Liver (tissue), 8 donors: ENCODE measurements at regions not wholly inside any gene's neighbourhood (a gene's known extent, or its start where the extent isn't known, plus 50 kb on each side); places are given as distances from the start of the nearest gene placed in this dataset.

Source experiments
- DNase-seq: peaks from one replicate; pipeline ENCODE4 v3.0.0-alpha.2; 2017; ENCODE audit warnings: low spot score
- H3K27ac ChIP-seq, 2 donors: one replicate each; pipeline ENCODE4 v1.7.0; 2013; ENCODE audit warnings: inconsistent platforms in 2 of 2, low read length in 2 of 2, control low read depth in 1 of 2, low read depth in 1 of 2, mild to moderate bottlenecking in 1 of 2
- H3K27me3 ChIP-seq, 4 donors: one replicate each; pipeline versions ENCODE4 v1.6.1 to v1.7.0; 2013; ENCODE audit warnings: low read length in 3 of 4, inconsistent platforms in 1 of 4, mild to moderate bottlenecking in 1 of 4, moderate library complexity in 1 of 4; ENCODE audit not compliant: control insufficient read depth in 4 of 4, insufficient read depth in 4 of 4
- H3K36me3 ChIP-seq, 4 donors: one replicate each; pipeline versions ENCODE4 v1.6.1 to v1.7.0; 2013; ENCODE audit warnings: low read length in 3 of 4, mild to moderate bottlenecking in 3 of 4, low read depth in 1 of 4, moderate library complexity in 1 of 4; ENCODE audit not compliant: control insufficient read depth in 4 of 4, insufficient read depth in 3 of 4
- H3K4me1 ChIP-seq, 4 donors: one replicate each; pipeline versions ENCODE4 v1.6.1 to v1.7.0; 2013; ENCODE audit warnings: low read length in 3 of 4, mild to moderate bottlenecking in 3 of 4, moderate library complexity in 1 of 4; ENCODE audit not compliant: control insufficient read depth in 4 of 4, insufficient read depth in 4 of 4
- H3K4me3 ChIP-seq, 3 donors: one replicate each; pipeline versions ENCODE4 v1.6.1 to v1.7.0; 2013; ENCODE audit warnings: low read length in 3 of 3, control low read depth in 1 of 3, low read depth in 1 of 3, mild to moderate bottlenecking in 1 of 3
- H3K9ac ChIP-seq, 2 donors: one replicate each; pipeline ENCODE4 v1.7.0; 2013; ENCODE audit warnings: low read length in 2 of 2, mild to moderate bottlenecking in 2 of 2, moderate library complexity in 2 of 2, control low read depth in 1 of 2, low read depth in 1 of 2
- H3K9me3 ChIP-seq, 4 donors: one replicate each; pipeline versions ENCODE4 v1.6.1 to v1.7.0; 2013; ENCODE audit warnings: low read length in 3 of 4; ENCODE audit not compliant: control insufficient read depth in 4 of 4
- ATF3 ChIP-seq: IDR thresholded peaks from 2 replicates; pipeline ENCODE4 v1.6.1; 2016; ENCODE audit warnings: antibody characterized with exemption
- CTCF ChIP-seq: fragments of 150-350 bp; IDR thresholded peaks from 2 replicates; pipeline ENCODE4 v1.5.1; 2017; ENCODE audit warnings: improper control_type of control experiment, low read depth, low read length; ENCODE audit not compliant: missing input control
- EGR1 ChIP-seq, 2 donors: IDR thresholded peaks; 2 replicates each; pipeline ENCODE4 v1.6.1; 2016 to 2018; ENCODE audit warnings: antibody characterized with exemption in 2 of 2, low read depth in 2 of 2
- FOXA1 ChIP-seq: IDR thresholded peaks from 2 replicates; pipeline ENCODE4 v1.6.1; 2016; ENCODE audit warnings: antibody characterized with exemption
- FOXA2 ChIP-seq: IDR thresholded peaks from 2 replicates; pipeline ENCODE4 v1.6.1; 2016; ENCODE audit warnings: antibody characterized with exemption
- GABPA ChIP-seq, 2 donors: IDR thresholded peaks in 1 of 2; conservative IDR thresholded peaks in 1 of 2; 2 replicates each; pipeline ENCODE4 v1.6.1; 2016; ENCODE audit warnings: antibody characterized with exemption in 2 of 2, mild to moderate bottlenecking in 1 of 2, moderate library complexity in 1 of 2
- HNF4A ChIP-seq, 2 donors: conservative IDR thresholded peaks; 2 replicates each; pipeline ENCODE4 v1.6.1; 2016; ENCODE audit warnings: antibody characterized with exemption in 2 of 2, mild to moderate bottlenecking in 2 of 2
- HNF4G ChIP-seq: IDR thresholded peaks from 2 replicates; pipeline ENCODE4 v1.6.1; 2016; ENCODE audit warnings: antibody characterized with exemption
- JUND ChIP-seq, 2 donors: IDR thresholded peaks; 2 replicates each; pipeline ENCODE4 v1.6.1; 2016; ENCODE audit warnings: antibody characterized with exemption in 2 of 2
- NR2F2 ChIP-seq: IDR thresholded peaks from 2 replicates; pipeline ENCODE4 v1.6.1; 2016; ENCODE audit warnings: antibody characterized with exemption
- REST ChIP-seq: IDR thresholded peaks from 2 replicates; pipeline ENCODE4 v1.6.1; 2016; ENCODE audit warnings: antibody characterized with exemption, mild to moderate bottlenecking
- RXRA ChIP-seq, 2 donors: IDR thresholded peaks; 2 replicates each; pipeline ENCODE4 v1.6.1; 2017 to 2018; ENCODE audit warnings: antibody characterized with exemption in 2 of 2, mild to moderate bottlenecking in 1 of 2
- TAF1 ChIP-seq: conservative IDR thresholded peaks from 2 replicates; pipeline ENCODE4 v1.6.1; 2016; ENCODE audit warnings: antibody characterized with exemption, mild to moderate bottlenecking
- YY1 ChIP-seq: IDR thresholded peaks from 2 replicates; pipeline ENCODE4 v1.6.1; 2016; ENCODE audit warnings: antibody characterized with exemption, mild to moderate bottlenecking
- WGBS: extraction: QIAGEN DNeasy Blood & Tissue Kit; methylation state at CpG from one replicate; pipeline ENCODE4 v1.1.7; 2013; 5-methylcytosine and 5-hydroxymethylcytosine counted together
- donor health status: healthy.
- donor health status: healthy.
- donor health status: healthy.
- donor health status: healthy.
- donor health status: healthy.

- TF ChIP-seq HNF4A (conservative IDR thresholded peaks at IDR 0.05) (no peak), ATF3 (no peak), JUND (IDR thresholded peaks at IDR 0.05) (no peak), YY1 (no peak), EGR1 (IDR thresholded peaks at IDR 0.05; ENCODE audit: low read depth in 2 of 2) (no peak), GABPA (IDR thresholded peaks at IDR 0.05 in 1 of 2, conservative IDR thresholded peaks at IDR 0.05 in 1 of 2) (no peak), REST (no peak), TAF1 (no peak), FOXA2 (no peak), NR2F2 (no peak)
- no peaks in the 10 kb centered on the region for H3K36me3 ChIP-seq
- no peaks in the 10 kb centered on the region for H3K27me3 ChIP-seq
- H3K4me3 ChIP-seq: no peak overlapping the region
- no peaks in the 10 kb centered on the region for H3K4me1 ChIP-seq
- peaks cover 0 to 4% (median 0%) of the 10 kb centered on the region in 4 donors for H3K9me3 ChIP-seq
- H3K9ac ChIP-seq: no peak overlapping the region
- no peak overlapping the region for H3K27ac ChIP-seq
- no peak for DNase-seq
- WGBS: 30% methylated on average over 1 of the region's 1 CpG
These were observed 120.7 kb downstream of the ZNF429 start for GRCh38 chr19:21626091-21626490.

- TF ChIP-seq HNF4A (conservative IDR thresholded peaks at IDR 0.05): no peak
- no peak for TF ChIP-seq CTCF
- no peak for TF ChIP-seq HNF4G
- no peak for TF ChIP-seq JUND (IDR thresholded peaks at IDR 0.05)
- no peak for TF ChIP-seq RXRA (IDR thresholded peaks at IDR 0.05)
- TF ChIP-seq FOXA1: no peak
- no peak for TF ChIP-seq YY1
- no peak for TF ChIP-seq REST
- Histone ChIP-seq H3K9me3 (peaks cover 0 to 5% (median 2%) of the 10 kb centered on the region in 4 donors), H3K27ac (no peak overlapping the region), H3K4me3 (no peak overlapping the region), H3K36me3 (no peaks in the 10 kb centered on the region), H3K4me1 (no peaks in the 10 kb centered on the region), H3K9ac (no peak overlapping the region), H3K27me3 (no peaks in the 10 kb centered on the region)
- no peak for DNase-seq
- WGBS: 76% methylated on average over 6 of the region's 6 CpGs
These were observed 117.5 kb downstream of the ZNF429 start for GRCh38 chr19:21622920-21623319.
